ENCODE measurements at regions not wholly inside any gene's neighbourhood (a gene's known extent, or its start where the extent isn't known, plus 50 kb on each side); places are given as distances from the start of the nearest gene placed in this dataset.

- DNase-seq = no peak
Observed at GRCh38 chr4:100841911-100842310, 324.1 kb upstream of the EMCN start.

- no peak for DNase-seq
Observed at GRCh38 chr4:100839712-100840111, 321.9 kb upstream of the EMCN start.

- no peak for DNase-seq
Observed at GRCh38 chr4:100838286-100838685, 320.5 kb upstream of the EMCN start.

GRCh38 chr4:100836929-100837328 is 319.1 kb upstream of the EMCN start:
- no peak for DNase-seq

GRCh38 chr4:100834616-100835015 is 316.8 kb upstream of the EMCN start:
- no peak for DNase-seq

GRCh38 chr4:100833906-100834305 is 316.1 kb upstream of the EMCN start:
- no peak for DNase-seq

- DNase-seq = no peak
Observed at GRCh38 chr4:100828986-100829685, 311.3 kb upstream of the EMCN start.

- no peak for DNase-seq
Observed at GRCh38 chr4:100828364-100828763, 310.5 kb upstream of the EMCN start.

GRCh38 chr4:100827756-100828155 is 309.9 kb upstream of the EMCN start:
- DNase-seq = no peak

- DNase-seq = peak; percentile 4
Observed at GRCh38 chr4:100826808-100827548, 309.2 kb upstream of the EMCN start.

GRCh38 chr4:100826067-100826466 is 308.2 kb upstream of the EMCN start:
- DNase-seq = no peak

GRCh38 chr4:100823993-100824323 is 306.1 kb upstream of the EMCN start:
- DNase-seq = no peak

- DNase-seq = no peak
Observed at GRCh38 chr4:100823066-100823992, 305.5 kb upstream of the EMCN start.

GRCh38 chr4:100820249-100820648 is 302.4 kb upstream of the EMCN start:
- no peak for DNase-seq

- no peak for DNase-seq
Observed at GRCh38 chr4:100819505-100819904, 301.7 kb upstream of the EMCN start.

GRCh38 chr4:100816436-100817045 is 298.7 kb upstream of the EMCN start:
- no peak for DNase-seq

- no peak for DNase-seq
Observed at GRCh38 chr4:100811046-100811445, 293.2 kb upstream of the EMCN start.

- DNase-seq = no peak
Observed at GRCh38 chr4:100809506-100809905, 291.7 kb upstream of the EMCN start.

- no peak for DNase-seq
Observed at GRCh38 chr4:100806988-100807387, 289.2 kb upstream of the EMCN start.

- DNase-seq = no peak
Observed at GRCh38 chr4:100805538-100805937, 287.7 kb upstream of the EMCN start.

- no peak for DNase-seq
Observed at GRCh38 chr4:100804576-100805360, 286.9 kb upstream of the EMCN start.

- DNase-seq = no peak
Observed at GRCh38 chr4:100803751-100804150, 285.9 kb upstream of the EMCN start.

All from COR-L47 (cell line).